ENCODE measurements at regions not wholly inside any gene's neighbourhood (a gene's known extent, or its start where the extent isn't known, plus 50 kb on each side); places are given as distances from the start of the nearest gene placed in this dataset.

GRCh38 chr9:1729631-1730030, 285.5 kb upstream of the SMARCA2 start:
- TF ChIP-seq, protein P1, sequence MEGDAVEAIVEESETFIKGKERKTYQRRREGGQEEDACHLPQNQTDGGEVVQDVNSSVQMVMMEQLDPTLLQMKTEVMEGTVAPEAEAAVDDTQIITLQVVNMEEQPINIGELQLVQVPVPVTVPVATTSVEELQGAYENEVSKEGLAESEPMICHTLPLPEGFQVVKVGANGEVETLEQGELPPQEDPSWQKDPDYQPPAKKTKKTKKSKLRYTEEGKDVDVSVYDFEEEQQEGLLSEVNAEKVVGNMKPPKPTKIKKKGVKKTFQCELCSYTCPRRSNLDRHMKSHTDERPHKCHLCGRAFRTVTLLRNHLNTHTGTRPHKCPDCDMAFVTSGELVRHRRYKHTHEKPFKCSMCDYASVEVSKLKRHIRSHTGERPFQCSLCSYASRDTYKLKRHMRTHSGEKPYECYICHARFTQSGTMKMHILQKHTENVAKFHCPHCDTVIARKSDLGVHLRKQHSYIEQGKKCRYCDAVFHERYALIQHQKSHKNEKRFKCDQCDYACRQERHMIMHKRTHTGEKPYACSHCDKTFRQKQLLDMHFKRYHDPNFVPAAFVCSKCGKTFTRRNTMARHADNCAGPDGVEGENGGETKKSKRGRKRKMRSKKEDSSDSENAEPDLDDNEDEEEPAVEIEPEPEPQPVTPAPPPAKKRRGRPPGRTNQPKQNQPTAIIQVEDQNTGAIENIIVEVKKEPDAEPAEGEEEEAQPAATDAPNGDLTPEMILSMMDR (optimal IDR thresholded peaks at IDR 0.05 in 1 of 3, IDR thresholded peaks at IDR 0.05 in 1 of 3, conservative IDR thresholded peaks at IDR 0.05 in 1 of 3; ENCODE audit: extremely low read depth in 1 of 3, insufficient read depth in 2 of 3, low read length in 3 of 3), result no peak
- TF ChIP-seq EZH2 (IDR thresholded peaks at IDR 0.05; ENCODE audit: low read length), result no peak
